Gastroesophageal sphincter (tissue), 4 donors: ENCODE measurements at regions not wholly inside any gene's neighbourhood (a gene's known extent, or its start where the extent isn't known, plus 50 kb on each side); places are given as distances from the start of the nearest gene placed in this dataset.

Experiments used
- ATAC-seq: fragments of 150-250 bp; one replicate; pipeline ENCODE4 v1.9.1; 2016; ENCODE audit warnings: mild to moderate bottlenecking, moderate library complexity
- H3K27ac ChIP-seq, 4 donors: fragments of 200-600 bp; sonication (generic) in 3 of 4; 1 replicate in 3 of 4; 2 replicates in 1 of 4; pipeline ENCODE4 v1.5.1; 2016 to 2019
- H3K27me3 ChIP-seq: fragments of 200-600 bp; sonication (generic); one replicate; pipeline ENCODE4 v1.5.1; 2019
- H3K36me3 ChIP-seq, 2 donors: fragments of 200-600 bp; sonication (generic); one replicate each; pipeline ENCODE4 v1.5.1; 2019; ENCODE audit warnings: control low read depth in 1 of 2
- H3K4me1 ChIP-seq, 3 donors: fragments of 200-600 bp; sonication (generic); 1 replicate in 2 of 3; 2 replicates in 1 of 3; pipeline ENCODE4 v1.5.1; 2016 to 2019; ENCODE audit warnings: control low read depth in 2 of 3
- H3K4me3 ChIP-seq, 2 donors: fragments of 200-600 bp; sonication (generic); one replicate each; pipeline ENCODE4 v1.5.1; 2019; ENCODE audit warnings: mild to moderate bottlenecking in 1 of 2, moderate library complexity in 1 of 2
- H3K9me3 ChIP-seq, 3 donors: fragments of 200-600 bp; sonication (generic); one replicate each; pipeline ENCODE4 v1.5.1; 2017 to 2019; ENCODE audit warnings: control low read depth in 2 of 3
- EP300 ChIP-seq: sonication (generic); formaldehyde crosslinking; IDR thresholded peaks from one replicate; pipeline ENCODE4 v1.6.1; 2017; ENCODE audit warnings: antibody characterized with exemption, mild to moderate bottlenecking
- POLR2A ChIP-seq, 2 donors: fragments of 450-650 bp; IDR thresholded peaks; one replicate each; pipeline ENCODE4 v1.6.1; 2017; ENCODE audit warnings: antibody characterized with exemption in 2 of 2, mild to moderate bottlenecking in 2 of 2, moderate library complexity in 1 of 2
- POLR2AphosphoS5 ChIP-seq: sonication (generic); formaldehyde crosslinking; IDR thresholded peaks from one replicate; pipeline ENCODE4 v1.6.1; 2017; ENCODE audit warnings: antibody characterized with exemption
- WGBS, 2 donors: methylation state at CpG; one replicate each; pipeline ENCODE4 v1.1.5; 2018; ENCODE audit warnings: low coverage in 1 of 2; 5-methylcytosine and 5-hydroxymethylcytosine counted together
- TF ChIP-seq, protein P1 (sequence below), 4 experiments: fragments of 200-600 bp in 2 of 4; fragments of 450-650 bp in 2 of 4; sonication (generic) in 1 of 4; IDR thresholded peaks; one replicate each; pipeline ENCODE4 v1.5.1; 2017 to 2019; ENCODE audit warnings: antibody characterized with exemption in 4 of 4, mild to moderate bottlenecking in 2 of 4, moderate library complexity in 2 of 4

DNA sequence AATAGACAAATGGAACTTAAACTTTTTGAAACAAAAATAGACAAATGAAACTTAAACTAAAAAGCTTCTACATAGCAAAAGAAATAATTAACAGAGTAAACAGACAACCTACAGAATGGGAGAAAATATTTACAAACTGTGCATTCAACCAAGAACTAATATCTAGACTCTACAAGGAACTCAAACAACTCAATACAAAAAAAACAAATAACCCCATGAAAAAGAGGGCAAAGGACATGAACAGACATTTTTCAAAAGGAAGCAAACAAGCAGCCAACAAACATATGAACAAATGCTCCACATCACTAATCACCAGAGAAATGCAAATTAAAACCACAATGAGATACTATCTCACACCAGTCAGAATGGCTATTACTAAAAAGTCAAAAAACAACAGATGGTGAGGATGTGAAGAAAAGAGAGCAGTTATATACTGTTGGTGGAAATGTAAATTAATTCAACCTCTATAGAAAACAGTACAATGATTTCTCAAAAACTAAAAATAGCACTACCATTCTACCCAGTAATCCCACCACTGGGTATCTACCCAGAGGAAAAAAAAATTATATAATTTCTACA is 170.8 kb upstream of the RGMB start:
- no peak for ATAC-seq
- Histone ChIP-seq H3K4me3 (no peak overlapping the region), H3K9me3 (no peaks in the 10 kb centered on the region), H3K36me3 (no peaks in the 10 kb centered on the region), H3K27me3 (no peaks in the 10 kb centered on the region), H3K27ac (no peak overlapping the region), H3K4me1 (no peaks in the 10 kb centered on the region)
- TF ChIP-seq POLR2AphosphoS5 (no peak), EP300 (no peak), POLR2A (IDR thresholded peaks at IDR 0.05) (no peak)
- TF ChIP-seq, protein P1, sequence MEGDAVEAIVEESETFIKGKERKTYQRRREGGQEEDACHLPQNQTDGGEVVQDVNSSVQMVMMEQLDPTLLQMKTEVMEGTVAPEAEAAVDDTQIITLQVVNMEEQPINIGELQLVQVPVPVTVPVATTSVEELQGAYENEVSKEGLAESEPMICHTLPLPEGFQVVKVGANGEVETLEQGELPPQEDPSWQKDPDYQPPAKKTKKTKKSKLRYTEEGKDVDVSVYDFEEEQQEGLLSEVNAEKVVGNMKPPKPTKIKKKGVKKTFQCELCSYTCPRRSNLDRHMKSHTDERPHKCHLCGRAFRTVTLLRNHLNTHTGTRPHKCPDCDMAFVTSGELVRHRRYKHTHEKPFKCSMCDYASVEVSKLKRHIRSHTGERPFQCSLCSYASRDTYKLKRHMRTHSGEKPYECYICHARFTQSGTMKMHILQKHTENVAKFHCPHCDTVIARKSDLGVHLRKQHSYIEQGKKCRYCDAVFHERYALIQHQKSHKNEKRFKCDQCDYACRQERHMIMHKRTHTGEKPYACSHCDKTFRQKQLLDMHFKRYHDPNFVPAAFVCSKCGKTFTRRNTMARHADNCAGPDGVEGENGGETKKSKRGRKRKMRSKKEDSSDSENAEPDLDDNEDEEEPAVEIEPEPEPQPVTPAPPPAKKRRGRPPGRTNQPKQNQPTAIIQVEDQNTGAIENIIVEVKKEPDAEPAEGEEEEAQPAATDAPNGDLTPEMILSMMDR (IDR thresholded peaks at IDR 0.05) = no peak

DNA sequence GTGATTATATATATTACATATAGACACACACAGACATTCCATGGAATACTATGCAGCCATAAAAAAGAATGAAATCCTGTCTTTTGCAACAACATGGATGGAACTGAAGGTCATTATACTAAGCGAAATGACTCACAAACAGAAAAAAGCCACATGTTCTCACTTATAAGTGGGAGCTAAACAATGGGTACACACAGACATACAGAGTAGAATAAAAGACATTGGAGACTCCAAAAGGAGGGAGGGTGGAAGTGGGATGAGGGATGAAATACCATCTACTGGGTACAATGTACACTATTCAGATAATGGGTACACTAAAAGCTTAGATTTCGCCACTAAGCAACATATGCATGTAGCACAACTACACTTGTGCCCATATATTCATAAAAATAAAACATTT is 170.0 kb upstream of the RGMB start:
- Histone ChIP-seq H3K36me3 (no peaks in the 10 kb centered on the region), H3K4me1 (no peaks in the 10 kb centered on the region), H3K9me3 (no peaks in the 10 kb centered on the region), H3K4me3 (no peak overlapping the region), H3K27me3 (no peaks in the 10 kb centered on the region), H3K27ac (no peak overlapping the region)
- WGBS, 2 donors = 50 to 69% methylated on average over 2 of the region's 2 CpGs
- ATAC-seq = no peak
- TF ChIP-seq EP300 (no peak), POLR2AphosphoS5 (no peak), POLR2A (IDR thresholded peaks at IDR 0.05) (no peak)
- TF ChIP-seq, protein P1 (IDR thresholded peaks at IDR 0.05) = no peak

DNA sequence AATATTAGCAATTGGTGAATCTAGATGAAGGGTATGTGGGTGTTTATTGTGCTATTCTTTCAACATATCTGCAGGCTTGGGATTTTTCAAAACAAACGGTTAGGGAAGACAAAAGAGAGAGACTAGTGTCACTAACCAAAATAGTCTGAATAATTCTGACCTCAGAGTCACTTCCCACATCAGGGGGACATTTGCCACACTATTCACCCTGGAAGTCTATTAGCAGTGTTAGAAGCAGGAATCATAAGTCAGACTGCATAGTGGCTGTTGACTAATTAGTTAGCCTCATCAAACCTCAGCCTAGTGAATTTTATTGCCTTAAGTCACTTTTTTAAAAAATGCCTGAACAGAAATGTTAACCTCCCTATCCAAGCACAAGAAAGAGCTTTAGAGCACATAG is 169.2 kb upstream of the RGMB start:
- no peaks in the 10 kb centered on the region for H3K27me3 ChIP-seq
- no peaks in the 10 kb centered on the region for H3K9me3 ChIP-seq
- H3K4me3 ChIP-seq = no peak overlapping the region
- no peak for TF ChIP-seq POLR2A (IDR thresholded peaks at IDR 0.05)
- TF ChIP-seq POLR2AphosphoS5 = no peak
- TF ChIP-seq EP300 = no peak
- TF ChIP-seq, protein P1 (IDR thresholded peaks at IDR 0.05) = no peak
- WGBS, 2 donors = 67 to 80% methylated on average over 1 of the region's 1 CpG
- H3K27ac ChIP-seq = no peak overlapping the region
- H3K4me1 ChIP-seq = no peaks in the 10 kb centered on the region
- no peak for ATAC-seq
- no peaks in the 10 kb centered on the region for H3K36me3 ChIP-seq

DNA sequence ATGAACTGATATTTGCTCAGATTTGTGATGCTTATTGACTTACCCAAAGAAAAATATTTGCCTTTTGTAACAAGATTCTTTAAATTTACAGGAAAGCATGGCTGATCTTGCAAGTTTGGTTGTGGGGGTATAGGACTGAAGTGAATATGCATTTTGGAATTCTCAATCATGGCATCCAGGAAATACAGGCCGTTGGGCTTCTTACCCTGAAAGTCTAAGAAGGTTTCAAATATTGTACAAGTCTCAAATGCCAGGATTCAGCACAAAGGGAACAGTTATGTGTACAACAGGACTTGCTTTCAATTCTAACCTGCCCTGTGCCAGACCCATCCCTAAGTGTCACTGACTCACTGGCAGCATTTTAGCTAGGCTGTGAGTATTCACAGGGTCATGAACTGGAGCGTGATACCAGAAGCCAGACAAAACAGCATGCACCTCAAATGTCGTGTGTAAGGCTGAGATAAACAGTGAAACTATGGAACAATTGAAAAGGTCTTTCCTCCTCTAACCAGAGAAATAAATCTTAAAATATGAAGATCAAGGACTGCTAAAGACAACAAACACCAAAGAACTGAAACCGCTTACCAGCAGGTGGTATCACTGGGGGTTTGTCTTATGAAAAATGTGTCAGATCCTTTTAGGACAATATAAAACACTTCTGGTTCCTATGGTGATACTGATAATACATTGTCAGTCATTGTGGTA is 168.6 kb upstream of the RGMB start:
- H3K36me3 ChIP-seq = no peaks in the 10 kb centered on the region
- no peak overlapping the region for H3K27ac ChIP-seq
- H3K27me3 ChIP-seq = no peaks in the 10 kb centered on the region
- 42 to 62% methylated on average over 4 of the region's 4 CpGs for WGBS, 2 donors
- ATAC-seq = no peak
- H3K4me1 ChIP-seq = no peaks in the 10 kb centered on the region
- no peak for TF ChIP-seq POLR2A (IDR thresholded peaks at IDR 0.05)
- TF ChIP-seq, protein P1 (IDR thresholded peaks at IDR 0.05) = no peak
- no peak overlapping the region for H3K4me3 ChIP-seq
- no peaks in the 10 kb centered on the region for H3K9me3 ChIP-seq

DNA sequence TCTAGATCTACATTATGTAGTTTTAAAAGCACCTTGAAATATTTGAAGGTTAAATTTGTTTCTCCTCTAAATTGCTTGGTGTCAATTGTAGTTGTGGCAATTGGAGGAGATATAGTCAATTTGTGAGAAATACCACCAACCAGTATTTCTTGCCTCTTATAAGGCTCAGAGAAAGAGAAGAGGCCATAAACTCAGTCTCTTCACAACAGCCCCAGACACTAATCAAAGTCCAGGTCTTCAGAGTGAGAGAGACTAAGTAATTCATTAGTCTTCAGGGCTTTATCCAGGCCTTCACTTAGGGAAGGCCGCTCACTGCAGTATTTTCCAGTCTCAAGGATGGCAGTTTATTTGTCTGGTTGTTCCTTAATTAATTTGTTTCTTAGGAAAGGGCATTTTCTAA is 168.0 kb upstream of the RGMB start:
- H3K27ac ChIP-seq = no peak overlapping the region
- H3K4me1 ChIP-seq = no peaks in the 10 kb centered on the region
- H3K9me3 ChIP-seq = no peaks in the 10 kb centered on the region
- no peak for ATAC-seq
- H3K4me3 ChIP-seq = no peak overlapping the region
- TF ChIP-seq, protein P1 (IDR thresholded peaks at IDR 0.05) = no peak
- TF ChIP-seq POLR2AphosphoS5 (no peak), EP300 (no peak), POLR2A (IDR thresholded peaks at IDR 0.05) (no peak)
- WGBS, 2 donors = 100% methylated on average over 1 of the region's 1 CpG
- H3K27me3 ChIP-seq = no peaks in the 10 kb centered on the region
- H3K36me3 ChIP-seq = no peaks in the 10 kb centered on the region
